ENCODE measurements at regions not wholly inside any gene's neighbourhood (a gene's known extent, or its start where the extent isn't known, plus 50 kb on each side); places are given as distances from the start of the nearest gene placed in this dataset.

GRCh38 chr1:157249739-157250138, 111.5 kb upstream of the ETV3 start:
- H3K36me3 ChIP-seq (ENCODE audit: control insufficient read depth in 1 of 2, insufficient read depth in 2 of 2, low read length in 2 of 2) = no peaks in the 10 kb centered on the region
- no peak overlapping the region for H3K27ac ChIP-seq (ENCODE audit: low read depth, low read length)
- no peak overlapping the region for H3K9ac ChIP-seq (ENCODE audit: low read length)
- CTCF ChIA-PET = no interaction called here
- intact Hi-C loops (cut with micrococcal nuclease) = no loop called here
- RAD21 ChIA-PET (ENCODE audit: low non-redundant PET in 1 of 2, low total read pairs in 2 of 2, uncharacterized antibody in 2 of 2, unreplicated experiment in 2 of 2) = no interaction called here
- no peaks in the 10 kb centered on the region for H4K20me1 ChIP-seq (ENCODE audit: insufficient read depth)
- POLR2A ChIA-PET = no interaction called here
- DNase-seq (ENCODE audit: low read depth, low spot score) (no peak), ATAC-seq (no peak)
- no peaks in the 10 kb centered on the region for H3K9me3 ChIP-seq (ENCODE audit: control insufficient read depth in 1 of 2, insufficient read depth in 1 of 2, low read depth in 1 of 2, low read length in 2 of 2)
- H3K4me2 ChIP-seq (ENCODE audit: low read length) = no peak overlapping the region
- BruUV-seq (replicated peaks) = no TSS peak
- no peak overlapping the region for H2AFZ ChIP-seq (ENCODE audit: low read depth, low read length, poor library complexity, severe bottlenecking)
- H3K4me3 ChIP-seq (replicated peaks in 1 of 2; ENCODE audit: low read depth in 1 of 2, low read length in 2 of 2) = no peak overlapping the region
- no peaks in the 10 kb centered on the region for H3K79me2 ChIP-seq (ENCODE audit: insufficient read depth, low read length)
- H3K4me1 ChIP-seq (ENCODE audit: control insufficient read depth in 1 of 2, insufficient read depth in 2 of 2, low read length in 2 of 2) = no peaks in the 10 kb centered on the region
- peaks cover 49% of the 10 kb centered on the region for H3K27me3 ChIP-seq (ENCODE audit: insufficient read depth, low read length)
- no peaks in the 10 kb centered on the region for H3K9me2 ChIP-seq (ENCODE audit: insufficient read depth)
- TF ChIP-seq SIN3A (IDR thresholded peaks at IDR 0.05; ENCODE audit: low read depth) (no peak), SP1 (IDR thresholded peaks at IDR 0.05; ENCODE audit: low read depth) (no peak), MAX (IDR thresholded peaks at IDR 0.05) (no peak), EGR1 (IDR thresholded peaks at IDR 0.05; ENCODE audit: low read depth) (no peak), RAD21 (IDR thresholded peaks at IDR 0.05; ENCODE audit: low read depth) (no peak), FOSL1 (IDR thresholded peaks at IDR 0.05; ENCODE audit: low read depth) (no peak), YY1 (IDR thresholded peaks at IDR 0.05; ENCODE audit: extremely low read depth, insufficient replicate concordance, low read depth, low read length) (no peak), POLR2A (IDR thresholded peaks at IDR 0.05; ENCODE audit: borderline replicate concordance, extremely low read depth, insufficient read depth, insufficient read length) (no peak), EZH2phosphoT487 (IDR thresholded peaks at IDR 0.05; ENCODE audit: borderline replicate concordance) (no peak), CTCF (IDR thresholded peaks at IDR 0.05 in 2 of 3, conservative IDR thresholded peaks at IDR 0.05 in 1 of 3; ENCODE audit: borderline replicate concordance in 1 of 3, insufficient read depth in 1 of 3, low read depth in 2 of 3, low read length in 2 of 3) (no peak), TCF7L2 (IDR thresholded peaks at IDR 0.05; ENCODE audit: borderline replicate concordance, extremely low read depth, insufficient read depth, insufficient read length) (no peak), CBX3 (IDR thresholded peaks at IDR 0.05; ENCODE audit: low read depth) (no peak), ZBTB33 (IDR thresholded peaks at IDR 0.05; ENCODE audit: extremely low read depth, insufficient replicate concordance, low read length) (no peak), SRF (IDR thresholded peaks at IDR 0.05; ENCODE audit: low read depth) (no peak), EZH2 (IDR thresholded peaks at IDR 0.05) (no peak), REST (IDR thresholded peaks at IDR 0.05; ENCODE audit: low read depth) (no peak), JUND (IDR thresholded peaks at IDR 0.05) (no peak), ZFX (IDR thresholded peaks at IDR 0.05) (no peak), POLR2AphosphoS5 (IDR thresholded peaks at IDR 0.05; ENCODE audit: low read depth, low read length) (no peak)
